Loucy (cell line): ENCODE measurements at regions not wholly inside any gene's neighbourhood (a gene's known extent, or its start where the extent isn't known, plus 50 kb on each side); places are given as distances from the start of the nearest gene placed in this dataset.

Experiments
- H2AFZ ChIP-seq: fragments of 200-600 bp; sonication (generic); 2 replicates; pipeline ENCODE4 v1.6.0; 2016; ENCODE audit warnings: antibody characterized with exemption, mild to moderate bottlenecking, low read length, moderate library complexity
- H3F3A ChIP-seq: fragments of 200-600 bp; 2 replicates; pipeline ENCODE4 v1.6.0; 2016; ENCODE audit warnings: antibody characterized with exemption, low read depth, mild to moderate bottlenecking
- H3K27me3 ChIP-seq: fragments of 200-600 bp; sonication (generic); 2 replicates; pipeline ENCODE4 v1.6.1; 2014; ENCODE audit warnings: low read length, mild to moderate bottlenecking; ENCODE audit not compliant: insufficient read depth, poor library complexity, severe bottlenecking
- H3K36me3 ChIP-seq: fragments of 200-600 bp; sonication (generic); 2 replicates; pipeline ENCODE4 v1.6.1; 2016; ENCODE audit warnings: low read length; ENCODE audit not compliant: insufficient read depth
- H3K4me1 ChIP-seq: fragments of 200-600 bp; sonication (generic); 2 replicates; pipeline ENCODE4 v1.5.1; 2014; ENCODE audit warnings: low read length, mild to moderate bottlenecking; ENCODE audit not compliant: insufficient read depth, poor library complexity, severe bottlenecking
- H3K4me2 ChIP-seq: fragments of 200-600 bp; sonication (generic); 2 replicates; pipeline ENCODE4 v1.6.0; 2014; ENCODE audit warnings: antibody characterized with exemption, low read length, low read depth, mild to moderate bottlenecking; ENCODE audit not compliant: poor library complexity, severe bottlenecking
- H3K4me3 ChIP-seq: fragments of 200-600 bp; sonication (generic); 2 replicates; pipeline ENCODE4 v1.5.1; 2014; ENCODE audit warnings: low read length, mild to moderate bottlenecking, mixed read lengths; ENCODE audit not compliant: poor library complexity, severe bottlenecking
- H3K79me2 ChIP-seq: fragments of 200-600 bp; sonication (generic); 2 replicates; pipeline ENCODE4 v1.6.1; 2014; ENCODE audit warnings: low read length; ENCODE audit not compliant: insufficient read depth
- H3K9ac ChIP-seq: fragments of 200-600 bp; sonication (generic); 2 replicates; pipeline ENCODE4 v1.6.0; 2014; ENCODE audit warnings: mild to moderate bottlenecking, low read depth, low read length, moderate library complexity; ENCODE audit not compliant: poor library complexity, severe bottlenecking
- H3K9me2 ChIP-seq: fragments of 200-600 bp; sonication (generic); replicated peaks from 2 replicates; pipeline ENCODE4 v1.6.1; 2016; ENCODE audit warnings: low read depth, low read length, mixed read lengths
- H3K9me3 ChIP-seq: fragments of 200-600 bp; sonication (generic); 2 replicates; pipeline ENCODE4 v1.6.1; 2014; ENCODE audit warnings: mild to moderate bottlenecking, antibody characterized with exemption, low read length, low read depth; ENCODE audit not compliant: insufficient read depth
- H4K20me1 ChIP-seq: fragments of 200-600 bp; sonication (generic); 2 replicates; pipeline ENCODE4 v1.6.0; 2014; ENCODE audit warnings: antibody characterized with exemption, low read length, mild to moderate bottlenecking; ENCODE audit not compliant: insufficient read depth, poor library complexity, severe bottlenecking
- CTCF ChIP-seq: fragments of 200-600 bp; sonication (generic); conservative IDR thresholded peaks from 2 replicates; pipeline ENCODE4 v1.5.1; 2014; ENCODE audit warnings: mild to moderate bottlenecking, antibody characterized with exemption, low read length
- EZH2phosphoT487 ChIP-seq: fragments of 200-600 bp; IDR thresholded peaks from 2 replicates; pipeline ENCODE4 v1.6.1; 2018; ENCODE audit warnings: antibody characterized with exemption, mild to moderate bottlenecking, moderate library complexity, borderline replicate concordance

- H3K36me3 ChIP-seq = no peaks in the 10 kb centered on the region
- H2AFZ ChIP-seq = no peak overlapping the region
- no peak overlapping the region for H3K4me3 ChIP-seq
- H3K4me1 ChIP-seq = no peaks in the 10 kb centered on the region
- no peaks in the 10 kb centered on the region for H3K79me2 ChIP-seq
- TF ChIP-seq EZH2phosphoT487 (no peak), CTCF (no peak)
- H4K20me1 ChIP-seq = no peaks in the 10 kb centered on the region
- H3K9me3 ChIP-seq = no peaks in the 10 kb centered on the region
- H3F3A ChIP-seq = no peaks in the 10 kb centered on the region
- H3K9ac ChIP-seq = no peak overlapping the region
- no peaks in the 10 kb centered on the region for H3K27me3 ChIP-seq
- no peaks in the 10 kb centered on the region for H3K9me2 ChIP-seq
- no peak overlapping the region for H3K4me2 ChIP-seq
These were observed 1252.9 kb upstream of the ACVR2A start for GRCh38 chr2:146591908-146592307.

GRCh38 chr2:146587291-146587713 lies 1257.5 kb upstream of the ACVR2A start:
- TF ChIP-seq EZH2phosphoT487 (no peak), CTCF (no peak)
- Histone ChIP-seq H3K9me3 (no peaks in the 10 kb centered on the region), H3K4me1 (no peaks in the 10 kb centered on the region), H3F3A (no peaks in the 10 kb centered on the region), H3K9me2 (no peaks in the 10 kb centered on the region), H3K36me3 (no peaks in the 10 kb centered on the region), H4K20me1 (no peaks in the 10 kb centered on the region), H3K27me3 (no peaks in the 10 kb centered on the region), H3K4me3 (no peak overlapping the region), H3K9ac (no peak overlapping the region), H3K4me2 (no peak overlapping the region), H2AFZ (no peak overlapping the region), H3K79me2 (no peaks in the 10 kb centered on the region)

- no peak overlapping the region for H3K4me2 ChIP-seq
These were observed 1260.5 kb upstream of the ACVR2A start for GRCh38 chr2:146584316-146584715.

More at GRCh38 chr2:146584316-146584715, 1260.5 kb upstream of the ACVR2A start:
- 0 out of 2 replicates have a peak, but pooled peaks cover 5% of the 10 kb centered on the region for H3K9me3 ChIP-seq
- no peaks in the 10 kb centered on the region for H4K20me1 ChIP-seq
- no peak overlapping the region for H3K4me3 ChIP-seq
- no peaks in the 10 kb centered on the region for H3K27me3 ChIP-seq
- H3K9ac ChIP-seq = no peak overlapping the region
- no peaks in the 10 kb centered on the region for H3K9me2 ChIP-seq
- H3K4me1 ChIP-seq = no peaks in the 10 kb centered on the region
- H2AFZ ChIP-seq = no peak overlapping the region
- no peaks in the 10 kb centered on the region for H3K36me3 ChIP-seq
- H3F3A ChIP-seq = no peaks in the 10 kb centered on the region
- TF ChIP-seq CTCF = no peak
- TF ChIP-seq EZH2phosphoT487 = no peak
- H3K79me2 ChIP-seq = no peaks in the 10 kb centered on the region
